Gastroesophageal sphincter (tissue), 4 donors: ENCODE measurements at regions not wholly inside any gene's neighbourhood (a gene's known extent, or its start where the extent isn't known, plus 50 kb on each side); places are given as distances from the start of the nearest gene placed in this dataset.
"Not testable (repeated sequence)": the region's sequence is repeated elsewhere in the genome, so short reads cannot be mapped to it uniquely, and the experiment has no call there.

Source experiments
- ATAC-seq: fragments of 150-250 bp; one replicate; pipeline ENCODE4 v1.9.1; 2016; ENCODE audit warnings: mild to moderate bottlenecking, moderate library complexity
- H3K27ac ChIP-seq, 4 donors: fragments of 200-600 bp; sonication (generic) in 3 of 4; 1 replicate in 3 of 4; 2 replicates in 1 of 4; pipeline ENCODE4 v1.5.1; 2016 to 2019
- H3K27me3 ChIP-seq: fragments of 200-600 bp; sonication (generic); one replicate; pipeline ENCODE4 v1.5.1; 2019
- H3K36me3 ChIP-seq, 2 donors: fragments of 200-600 bp; sonication (generic); one replicate each; pipeline ENCODE4 v1.5.1; 2019; ENCODE audit warnings: control low read depth in 1 of 2
- H3K4me1 ChIP-seq, 3 donors: fragments of 200-600 bp; sonication (generic); 1 replicate in 2 of 3; 2 replicates in 1 of 3; pipeline ENCODE4 v1.5.1; 2016 to 2019; ENCODE audit warnings: control low read depth in 2 of 3
- H3K4me3 ChIP-seq, 2 donors: fragments of 200-600 bp; sonication (generic); one replicate each; pipeline ENCODE4 v1.5.1; 2019; ENCODE audit warnings: mild to moderate bottlenecking in 1 of 2, moderate library complexity in 1 of 2
- H3K9me3 ChIP-seq, 3 donors: fragments of 200-600 bp; sonication (generic); one replicate each; pipeline ENCODE4 v1.5.1; 2017 to 2019; ENCODE audit warnings: control low read depth in 2 of 3
- CTCF ChIP-seq, 4 experiments: fragments of 200-600 bp in 2 of 4; fragments of 450-650 bp in 2 of 4; sonication (generic) in 1 of 4; IDR thresholded peaks; one replicate each; pipeline ENCODE4 v1.5.1; 2017 to 2019; ENCODE audit warnings: antibody characterized with exemption in 4 of 4, mild to moderate bottlenecking in 2 of 4, moderate library complexity in 2 of 4
- EP300 ChIP-seq: sonication (generic); formaldehyde crosslinking; IDR thresholded peaks from one replicate; pipeline ENCODE4 v1.6.1; 2017; ENCODE audit warnings: antibody characterized with exemption, mild to moderate bottlenecking
- POLR2A ChIP-seq, 2 donors: fragments of 450-650 bp; IDR thresholded peaks; one replicate each; pipeline ENCODE4 v1.6.1; 2017; ENCODE audit warnings: antibody characterized with exemption in 2 of 2, mild to moderate bottlenecking in 2 of 2, moderate library complexity in 1 of 2
- POLR2AphosphoS5 ChIP-seq: sonication (generic); formaldehyde crosslinking; IDR thresholded peaks from one replicate; pipeline ENCODE4 v1.6.1; 2017; ENCODE audit warnings: antibody characterized with exemption
- WGBS, 2 donors: methylation state at CpG; one replicate each; pipeline ENCODE4 v1.1.5; 2018; ENCODE audit warnings: low coverage in 1 of 2; 5-methylcytosine and 5-hydroxymethylcytosine counted together

DNA sequence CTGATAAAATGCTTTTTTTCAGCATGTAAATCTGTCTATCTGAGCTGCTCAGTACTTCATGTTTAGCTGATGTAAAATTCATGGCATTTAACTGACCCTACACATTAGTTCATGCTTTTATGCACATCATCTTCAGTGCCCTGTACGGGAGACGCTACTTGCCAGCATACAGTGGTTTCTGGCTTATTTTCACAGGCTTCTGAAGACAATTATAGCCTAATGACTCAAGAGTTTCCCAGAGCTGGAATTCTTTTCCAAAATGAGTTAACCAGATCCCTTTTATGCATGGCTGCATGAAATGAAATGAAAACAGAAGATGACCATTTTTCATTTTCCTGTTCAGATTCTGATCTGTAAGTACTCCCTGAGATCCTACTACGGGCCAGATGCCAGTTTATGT lies 1061.5 kb downstream of the ROBO2 start:
- no peak overlapping the region for H3K27ac ChIP-seq
- no peaks in the 10 kb centered on the region for H3K9me3 ChIP-seq
- ATAC-seq: no peak
- no peaks in the 10 kb centered on the region for H3K27me3 ChIP-seq
- H3K4me1 ChIP-seq: peaks cover 0 to 5% (median 0%) of the 10 kb centered on the region in 3 donors
- H3K4me3 ChIP-seq: no peak overlapping the region
- 31 to 48% methylated on average over 3 of the region's 3 CpGs for WGBS, 2 donors
- TF ChIP-seq POLR2AphosphoS5: no peak
- TF ChIP-seq POLR2A (IDR thresholded peaks at IDR 0.05): no peak
- no peak for TF ChIP-seq EP300
- TF ChIP-seq CTCF (IDR thresholded peaks at IDR 0.05): no peak
- H3K36me3 ChIP-seq: no peaks in the 10 kb centered on the region

DNA sequence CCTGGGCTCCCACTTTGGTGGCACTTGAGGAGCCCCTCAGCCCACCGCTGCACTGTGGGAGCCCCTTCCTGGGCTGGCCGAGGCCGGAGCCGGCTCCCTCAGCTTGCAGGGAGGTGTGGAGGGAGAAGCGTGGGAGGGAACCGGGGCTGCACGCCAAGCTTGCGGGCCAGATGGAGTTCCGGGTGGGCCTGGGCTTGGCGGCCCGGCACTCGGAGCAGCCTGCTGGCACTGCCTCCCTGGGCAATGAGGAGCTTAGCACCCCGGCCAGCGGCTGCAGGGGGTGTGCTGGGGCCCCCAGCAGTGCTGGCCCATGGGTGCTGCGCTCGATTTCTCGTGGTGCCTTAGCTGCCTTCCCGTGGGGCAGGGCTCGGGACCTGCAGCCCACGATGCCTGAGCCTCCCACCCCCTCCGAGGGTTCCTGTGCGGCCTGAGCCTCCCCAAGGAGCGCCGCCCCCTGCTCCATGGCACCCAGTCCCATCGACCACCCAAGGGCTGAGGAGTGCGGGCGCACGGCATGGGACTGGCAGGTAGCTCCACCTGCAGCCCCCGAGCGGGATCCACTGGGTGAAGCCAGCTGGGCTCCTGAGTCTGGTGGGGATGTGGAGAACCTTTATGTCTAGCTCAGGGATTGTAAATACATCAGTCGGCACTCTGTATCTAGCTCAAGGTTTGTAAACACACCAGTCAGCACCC lies 1068.5 kb downstream of the ROBO2 start:
- not testable (repeated sequence) for ATAC-seq

DNA sequence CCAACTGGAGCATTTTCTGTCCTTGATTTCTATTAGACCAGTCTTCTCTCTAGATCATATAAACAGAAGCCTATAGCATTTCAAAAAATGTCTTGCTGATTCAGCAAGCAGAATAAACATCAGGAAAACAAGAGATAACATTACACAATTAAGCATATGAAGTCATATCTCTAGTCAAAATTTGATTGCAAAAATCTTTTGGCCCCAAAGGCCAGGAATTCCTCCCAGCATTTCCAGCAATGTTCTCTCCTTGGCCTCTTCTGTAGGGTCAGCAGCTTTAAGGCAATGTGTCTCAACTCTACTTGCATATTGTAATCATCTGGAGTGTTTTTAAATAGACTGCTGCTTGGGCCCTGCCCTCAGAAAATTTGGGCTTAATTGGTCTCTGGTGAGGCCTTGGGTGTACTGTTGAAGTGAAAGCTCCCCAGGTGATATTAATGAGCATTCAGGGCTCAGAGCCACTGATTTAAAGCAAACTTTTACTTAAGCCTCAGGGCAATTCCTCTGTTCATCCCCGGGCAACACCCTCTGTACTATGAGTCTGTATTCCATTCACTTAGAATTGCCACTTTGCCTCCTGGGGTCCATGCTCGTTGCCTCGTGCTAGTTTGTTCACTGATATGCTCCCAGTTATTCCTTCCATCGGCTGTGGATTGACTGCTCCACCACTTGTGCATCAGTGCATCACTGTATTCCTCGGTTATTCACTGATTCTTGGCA lies 1072.6 kb downstream of the ROBO2 start:
- H3K27me3 ChIP-seq: no peaks in the 10 kb centered on the region
- no peaks in the 10 kb centered on the region for H3K9me3 ChIP-seq
- ATAC-seq: peak; percentile 84
- H3K4me1 ChIP-seq: peaks cover 0 to 4% (median 0%) of the 10 kb centered on the region in 3 donors
- WGBS, 2 donors: 69 to 90% methylated on average over 2 to 5 of the region's 5 CpGs
- TF ChIP-seq EP300: no peak
- no peak for TF ChIP-seq POLR2A (IDR thresholded peaks at IDR 0.05)
- TF ChIP-seq POLR2AphosphoS5: no peak
- no peak for TF ChIP-seq CTCF (IDR thresholded peaks at IDR 0.05)
- H3K27ac ChIP-seq: peak overlapping the region in 1 of 4 donors; percentile 6
- no peaks in the 10 kb centered on the region for H3K36me3 ChIP-seq
- no peak overlapping the region for H3K4me3 ChIP-seq

More for the DNA sequence above, 1068.5 kb downstream of the ROBO2 start:
- not testable (repeated sequence) for H3K36me3 ChIP-seq, H3K4me1 ChIP-seq, H3K27ac ChIP-seq, H3K4me3 ChIP-seq, H3K9me3 ChIP-seq, H3K27me3 ChIP-seq
- WGBS, 2 donors: no CpG with 5 or more reads among the region's 31 CpGs

DNA sequence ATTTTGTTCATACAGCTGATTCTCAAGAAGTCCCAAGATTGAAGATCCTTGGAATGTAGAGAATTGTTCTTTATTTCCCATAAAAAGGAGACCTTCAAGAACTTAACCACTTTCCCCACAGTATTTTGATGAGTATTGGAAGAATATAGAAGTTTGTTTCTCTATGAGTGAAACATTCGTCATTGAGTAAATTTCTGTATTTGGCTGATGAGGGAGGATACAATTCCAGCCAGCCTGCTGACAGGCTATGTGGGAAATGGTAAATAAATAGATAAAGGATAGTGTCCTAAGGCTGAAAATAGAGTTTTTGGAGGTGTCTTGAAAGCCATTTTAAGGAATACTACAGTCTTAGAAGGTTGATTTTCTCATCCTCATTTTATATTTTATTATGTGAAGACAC lies 1076.1 kb downstream of the ROBO2 start:
- Histone ChIP-seq H3K4me1 (peaks cover 0 to 2% (median 0%) of the 10 kb centered on the region in 3 donors), H3K9me3 (no peaks in the 10 kb centered on the region), H3K4me3 (no peak overlapping the region), H3K36me3 (no peaks in the 10 kb centered on the region), H3K27me3 (no peaks in the 10 kb centered on the region), H3K27ac (no peak overlapping the region)
- ATAC-seq: no peak
- TF ChIP-seq CTCF (IDR thresholded peaks at IDR 0.05): no peak
- WGBS, 2 donors: 59 to 86% methylated on average over 1 of the region's 1 CpG

- no peaks in the 10 kb centered on the region for H3K9me3 ChIP-seq
- H3K4me3 ChIP-seq: no peak overlapping the region
- no peaks in the 10 kb centered on the region for H3K36me3 ChIP-seq
- 54% methylated on average over 1 of the region's 2 CpGs; no CpG with 5 or more reads in 1 of the 2 donors for WGBS, 2 donors
- ATAC-seq: no peak
- H3K4me1 ChIP-seq: no peaks in the 10 kb centered on the region
- H3K27me3 ChIP-seq: no peaks in the 10 kb centered on the region
- no peak overlapping the region for H3K27ac ChIP-seq
- TF ChIP-seq EP300: no peak
- no peak for TF ChIP-seq CTCF (IDR thresholded peaks at IDR 0.05)
- no peak for TF ChIP-seq POLR2A (IDR thresholded peaks at IDR 0.05)
- TF ChIP-seq POLR2AphosphoS5: no peak
These were observed 1077.0 kb downstream of the ROBO2 start for GRCh38 chr3:78116874-78117273.
